NT2/D1 (cell line): ENCODE measurements at regions not wholly inside any gene's neighbourhood (a gene's known extent, or its start where the extent isn't known, plus 50 kb on each side); places are given as distances from the start of the nearest gene placed in this dataset.

ENCODE experiments used
- DNase-seq: peaks from one replicate; pipeline ENCODE4 v3.0.0-alpha.2; 2011; ENCODE audit warnings: low read depth, low spot score
- H3K27me3 ChIP-seq: 2 replicates; pipeline ENCODE4 v1.6.0; 2011; ENCODE audit warnings: mild to moderate bottlenecking; ENCODE audit not compliant: insufficient read length, insufficient read depth
- H3K36me3 ChIP-seq: 2 replicates; pipeline ENCODE4 v1.6.1; 2011; ENCODE audit warnings: mild to moderate bottlenecking, low read length, mixed read lengths; ENCODE audit not compliant: insufficient read depth, insufficient read length
- H3K4me1 ChIP-seq: 2 replicates; pipeline ENCODE4 v1.5.1; 2011; ENCODE audit not compliant: insufficient read depth, insufficient read length
- H3K4me3 ChIP-seq: 2 replicates; pipeline ENCODE4 v1.5.1; 2011; ENCODE audit warnings: low read depth; ENCODE audit not compliant: insufficient read length
- H3K9ac ChIP-seq: 2 replicates; pipeline ENCODE4 v1.6.0; 2011; ENCODE audit warnings: low read depth; ENCODE audit not compliant: insufficient read length
- H3K9me3 ChIP-seq: 2 replicates; pipeline ENCODE4 v1.5.1; 2011; ENCODE audit warnings: mild to moderate bottlenecking, low read length; ENCODE audit not compliant: insufficient read depth
- SUZ12 ChIP-seq: IDR thresholded peaks from 2 replicates; pipeline ENCODE4 v1.6.1; 2011; ENCODE audit not compliant: insufficient read length, insufficient read depth; ENCODE audit errors: extremely low read depth
- YY1 ChIP-seq: IDR thresholded peaks from 2 replicates; pipeline ENCODE4 v1.6.1; 2011; ENCODE audit not compliant: insufficient read length, insufficient read depth
- ZNF274 ChIP-seq: IDR thresholded peaks from 2 replicates; pipeline ENCODE4 v1.6.1; 2011; ENCODE audit warnings: mild to moderate bottlenecking, low read depth, low read length

GRCh38 chr13:20351281-20352022 is 119.3 kb upstream of the GJB6 start:
- H3K4me1 ChIP-seq = no peaks in the 10 kb centered on the region
- no peaks in the 10 kb centered on the region for H3K27me3 ChIP-seq
- H3K4me3 ChIP-seq = no peak overlapping the region
- DNase-seq = no peak
- no peaks in the 10 kb centered on the region for H3K9me3 ChIP-seq
- no peak overlapping the region for H3K9ac ChIP-seq
- H3K36me3 ChIP-seq = no peaks in the 10 kb centered on the region
- TF ChIP-seq YY1 (no peak), SUZ12 (no peak), ZNF274 (no peak)

- no peaks in the 10 kb centered on the region for H3K27me3 ChIP-seq
- no peak overlapping the region for H3K4me3 ChIP-seq
- TF ChIP-seq ZNF274 (no peak), SUZ12 (no peak), YY1 (no peak)
- no peak overlapping the region for H3K9ac ChIP-seq
- H3K4me1 ChIP-seq = no peaks in the 10 kb centered on the region
- DNase-seq = no peak
- H3K36me3 ChIP-seq = no peaks in the 10 kb centered on the region
- H3K9me3 ChIP-seq = no peaks in the 10 kb centered on the region
Observed at GRCh38 chr13:20350819-20351218, 118.7 kb upstream of the GJB6 start.

GRCh38 chr13:20350382-20350763 is 118.3 kb upstream of the GJB6 start:
- no peak for DNase-seq
- no peaks in the 10 kb centered on the region for H3K27me3 ChIP-seq
- H3K9me3 ChIP-seq = no peaks in the 10 kb centered on the region
- no peak overlapping the region for H3K4me3 ChIP-seq
- no peaks in the 10 kb centered on the region for H3K4me1 ChIP-seq
- no peaks in the 10 kb centered on the region for H3K36me3 ChIP-seq
- no peak overlapping the region for H3K9ac ChIP-seq
- TF ChIP-seq SUZ12 = no peak
- TF ChIP-seq YY1 = no peak
- no peak for TF ChIP-seq ZNF274

GRCh38 chr13:20349564-20350381 is 117.7 kb upstream of the GJB6 start:
- no peak overlapping the region for H3K9ac ChIP-seq
- H3K9me3 ChIP-seq = no peaks in the 10 kb centered on the region
- H3K4me1 ChIP-seq = no peaks in the 10 kb centered on the region
- H3K27me3 ChIP-seq = no peaks in the 10 kb centered on the region
- no peaks in the 10 kb centered on the region for H3K36me3 ChIP-seq
- no peak overlapping the region for H3K4me3 ChIP-seq
- no peak for TF ChIP-seq YY1
- no peak for TF ChIP-seq SUZ12
- no peak for DNase-seq

- Histone ChIP-seq H3K36me3 (no peaks in the 10 kb centered on the region), H3K27me3 (no peaks in the 10 kb centered on the region), H3K9me3 (no peaks in the 10 kb centered on the region), H3K4me3 (no peak overlapping the region), H3K9ac (no peak overlapping the region), H3K4me1 (no peaks in the 10 kb centered on the region)
- no peak for DNase-seq
- TF ChIP-seq SUZ12 (no peak), ZNF274 (no peak), YY1 (no peak)
Observed at GRCh38 chr13:20348645-20349408, 116.7 kb upstream of the GJB6 start.

- Histone ChIP-seq H3K36me3 (no peaks in the 10 kb centered on the region), H3K9ac (no peak overlapping the region), H3K4me3 (no peak overlapping the region), H3K4me1 (no peaks in the 10 kb centered on the region), H3K9me3 (no peaks in the 10 kb centered on the region), H3K27me3 (no peaks in the 10 kb centered on the region)
- TF ChIP-seq ZNF274 = no peak
- TF ChIP-seq YY1 = no peak
- no peak for TF ChIP-seq SUZ12
- no peak for DNase-seq
Observed at GRCh38 chr13:20348018-20348417, 115.9 kb upstream of the GJB6 start.

- TF ChIP-seq YY1 = no peak
- no peak for TF ChIP-seq ZNF274
- no peak for TF ChIP-seq SUZ12
- no peaks in the 10 kb centered on the region for H3K36me3 ChIP-seq
- DNase-seq = no peak
- H3K9me3 ChIP-seq = no peaks in the 10 kb centered on the region
- no peak overlapping the region for H3K4me3 ChIP-seq
- no peak overlapping the region for H3K9ac ChIP-seq
- no peaks in the 10 kb centered on the region for H3K27me3 ChIP-seq
- no peaks in the 10 kb centered on the region for H3K4me1 ChIP-seq
Observed at GRCh38 chr13:20344836-20345490, 112.8 kb upstream of the GJB6 start.
